NCI-H774 (cell line): ENCODE measurements at regions not wholly inside any gene's neighbourhood (a gene's known extent, or its start where the extent isn't known, plus 50 kb on each side); places are given as distances from the start of the nearest gene placed in this dataset.

Experiments used
- DNase-seq: peaks from one replicate; lab custom pipeline; 2025; lab: John Stamatoyannopoulos, UW

DNA sequence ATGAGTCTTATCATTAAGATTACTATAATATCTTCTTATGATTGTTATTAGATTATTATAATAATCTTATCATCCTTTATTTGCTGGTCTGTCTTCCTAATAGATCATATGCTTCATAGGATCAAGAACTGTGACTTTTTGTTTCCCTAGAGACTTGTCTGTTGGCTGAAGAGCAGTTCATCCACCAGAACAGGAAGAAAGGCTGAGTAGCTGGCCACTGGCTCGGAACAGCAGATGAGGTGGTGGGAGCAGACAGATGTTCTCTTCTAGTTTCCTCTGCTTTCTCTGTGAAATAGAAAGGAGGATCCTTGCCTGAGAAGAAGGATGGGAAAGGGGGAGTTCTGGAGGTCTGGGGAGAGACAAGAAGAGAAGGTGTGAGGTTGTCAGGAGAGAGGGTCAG, 120.0 kb downstream of the CCNA1 start:
- DNase-seq, result no peak

DNA sequence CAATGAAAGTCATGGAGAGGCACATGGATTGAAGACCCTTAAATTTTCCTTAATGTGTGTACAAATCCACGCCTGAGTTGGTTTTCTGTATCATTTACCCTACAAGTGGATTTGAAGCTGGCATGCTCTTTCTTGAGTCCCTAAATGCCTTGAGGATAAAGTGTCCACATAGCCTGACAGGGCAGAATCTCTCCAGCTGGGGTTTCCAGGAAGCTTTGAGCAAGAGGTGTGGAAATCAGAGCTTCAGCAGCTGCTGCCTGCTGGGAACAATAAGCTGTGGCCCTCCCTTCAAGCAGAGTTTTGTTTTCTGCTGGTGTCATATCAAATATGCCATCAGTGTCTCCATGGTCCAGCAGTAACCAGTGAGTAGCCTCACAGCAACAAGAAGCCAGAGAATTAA, 120.3 kb upstream of the SERTM1 start:
- no peak for DNase-seq

DNA sequence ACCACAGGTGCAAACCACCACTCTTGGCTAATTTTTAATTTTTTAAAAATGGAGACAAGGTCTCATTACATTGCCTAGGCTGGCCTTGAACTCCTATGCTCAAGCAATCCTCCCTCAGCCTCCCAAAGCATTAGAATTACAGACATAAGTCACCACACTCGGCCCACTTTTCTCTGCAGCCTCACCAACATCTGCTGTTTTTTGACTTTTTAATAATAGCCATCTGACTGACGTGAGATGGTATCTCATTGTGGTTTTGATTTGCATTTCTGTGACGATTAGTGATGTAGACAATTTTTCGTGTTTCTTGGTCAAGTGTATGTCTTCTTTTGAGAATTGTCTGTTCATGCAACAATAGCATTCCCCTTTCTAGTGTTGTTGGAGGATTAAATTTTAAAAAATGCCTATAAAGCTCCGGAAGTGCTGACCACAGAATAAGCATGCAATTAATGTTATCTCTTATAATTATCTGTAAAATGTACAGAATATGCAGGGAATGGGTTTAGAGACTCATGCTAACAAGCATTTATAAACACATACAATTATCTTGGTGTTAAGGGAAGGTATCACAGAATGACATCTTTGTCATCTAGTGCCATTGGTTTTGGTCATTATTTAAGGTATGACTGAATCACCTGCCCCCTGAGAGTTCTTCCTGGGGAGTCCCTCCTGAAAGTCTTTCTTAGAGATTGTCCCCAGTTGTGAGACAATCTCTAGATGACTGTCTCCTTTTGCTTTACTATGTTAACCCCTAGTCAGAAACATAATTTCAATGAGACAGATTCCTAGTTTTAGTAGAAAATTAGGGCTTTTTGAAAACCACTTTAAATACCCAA, 118.5 kb upstream of the SERTM1 start:
- no peak for DNase-seq

DNA sequence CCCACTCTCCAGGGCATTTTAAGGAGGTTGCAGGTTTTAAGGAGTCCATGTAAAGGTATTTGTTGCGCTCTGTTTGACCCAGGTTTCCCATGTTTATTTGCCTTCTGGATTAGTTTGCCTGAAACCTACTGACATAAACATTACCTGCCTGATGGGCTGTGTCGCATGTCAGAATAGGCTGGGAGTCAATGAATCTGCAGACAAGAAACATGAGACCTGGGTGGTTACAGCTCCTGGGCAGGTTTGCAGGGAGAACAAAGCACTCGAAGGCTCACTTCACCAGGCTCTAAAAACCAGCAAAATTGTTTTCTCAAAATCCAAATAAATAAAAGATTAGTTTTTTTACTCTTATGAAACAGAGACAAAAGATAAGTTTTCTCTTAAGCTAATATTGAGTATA, 114.4 kb upstream of the SERTM1 start:
- DNase-seq, result no peak

DNA sequence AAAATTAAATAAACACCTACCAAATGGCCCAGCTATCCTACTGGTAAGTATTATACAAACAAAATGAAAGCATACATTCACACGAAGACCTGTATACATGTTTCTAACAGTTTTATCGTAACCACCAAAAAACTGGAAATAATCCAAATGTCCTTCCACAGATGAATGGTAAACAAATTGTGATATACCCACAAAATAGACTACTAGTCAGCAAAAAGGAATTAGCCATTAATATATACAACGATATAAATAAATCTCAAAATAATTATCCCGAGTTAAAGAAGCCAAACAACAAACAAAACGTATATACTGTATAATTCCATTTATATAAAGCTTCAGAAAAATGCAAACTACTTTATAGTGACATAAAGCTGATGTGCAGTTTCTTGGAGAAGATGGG, 106.3 kb upstream of the SERTM1 start:
- DNase-seq, result no peak

DNA sequence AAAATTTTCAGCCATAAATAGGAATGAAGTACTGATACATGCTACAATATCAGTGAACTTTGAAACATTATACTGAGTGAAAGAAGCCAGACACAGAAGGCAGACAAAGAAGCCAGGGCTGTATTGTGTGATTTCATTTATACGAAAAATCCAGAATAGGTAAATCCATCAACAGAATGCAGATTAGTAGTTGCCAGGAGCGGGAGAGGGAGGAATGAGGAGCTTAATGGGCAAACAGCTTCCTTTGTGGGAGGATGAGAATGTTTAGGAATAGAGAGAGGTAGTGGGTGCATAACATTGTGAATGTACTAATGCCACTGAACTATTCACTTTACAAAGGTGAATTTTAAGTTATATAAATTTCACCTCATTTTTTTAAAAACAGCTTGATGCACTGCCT, 103.3 kb upstream of the SERTM1 start:
- no peak for DNase-seq

DNA sequence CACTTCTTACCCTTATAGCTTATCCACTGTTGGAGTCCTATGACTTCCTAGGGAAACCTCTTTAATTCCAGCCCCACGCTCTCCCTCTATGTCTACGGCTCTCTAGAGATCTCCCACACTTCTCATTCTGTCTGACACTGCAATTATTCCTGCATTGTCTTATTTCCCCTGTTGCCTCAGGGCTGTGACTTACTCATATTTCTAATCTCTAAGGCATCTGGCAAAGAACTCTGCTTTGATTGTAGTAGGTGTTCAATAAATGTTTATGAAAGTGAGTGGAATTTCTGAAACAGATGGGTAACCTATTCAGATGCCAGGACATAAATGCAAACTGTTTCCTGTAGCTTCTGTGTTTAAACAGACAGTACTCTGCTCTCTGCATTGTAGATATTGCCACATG, 102.4 kb upstream of the SERTM1 start:
- no peak for DNase-seq

DNA sequence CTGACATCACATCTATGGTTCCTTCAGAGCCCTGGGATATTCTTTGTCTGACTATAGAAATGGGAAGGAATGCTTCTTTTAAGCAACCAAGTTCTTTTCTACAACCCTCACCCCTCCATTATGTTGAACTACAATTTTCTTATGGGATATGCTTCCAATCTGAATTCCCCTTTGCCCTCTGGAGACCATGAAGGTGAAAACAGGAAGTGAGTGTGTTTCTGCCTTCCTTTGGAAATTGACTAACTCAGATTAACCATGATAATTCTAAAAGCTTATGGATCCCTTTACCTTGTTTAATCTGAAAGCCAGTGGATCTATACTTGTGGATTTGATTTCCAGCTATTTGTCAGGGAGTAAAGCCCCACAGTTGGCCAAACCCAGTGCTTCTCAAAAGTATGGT, 90.8 kb upstream of the SERTM1 start:
- no peak for DNase-seq

DNA sequence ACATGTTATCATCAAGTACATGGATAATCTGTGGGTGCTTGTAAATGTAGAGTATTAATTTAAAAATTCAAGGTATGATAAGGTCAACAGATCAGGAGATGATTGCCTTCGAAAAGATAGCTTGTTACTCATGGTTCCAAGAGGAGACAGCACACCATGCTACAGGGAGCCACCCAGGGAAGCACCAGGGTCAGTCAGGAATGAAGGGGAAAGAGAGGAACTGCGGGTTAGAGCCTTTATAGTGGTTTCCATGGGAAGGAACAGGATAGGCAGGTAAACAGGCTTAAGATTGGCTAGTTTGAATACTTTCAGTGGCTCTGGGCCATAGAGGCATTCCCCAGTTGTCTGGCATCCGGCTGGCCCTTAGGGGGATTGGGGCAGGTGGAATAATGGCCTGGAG, 74.2 kb upstream of the SERTM1 start:
- no peak for DNase-seq

DNA sequence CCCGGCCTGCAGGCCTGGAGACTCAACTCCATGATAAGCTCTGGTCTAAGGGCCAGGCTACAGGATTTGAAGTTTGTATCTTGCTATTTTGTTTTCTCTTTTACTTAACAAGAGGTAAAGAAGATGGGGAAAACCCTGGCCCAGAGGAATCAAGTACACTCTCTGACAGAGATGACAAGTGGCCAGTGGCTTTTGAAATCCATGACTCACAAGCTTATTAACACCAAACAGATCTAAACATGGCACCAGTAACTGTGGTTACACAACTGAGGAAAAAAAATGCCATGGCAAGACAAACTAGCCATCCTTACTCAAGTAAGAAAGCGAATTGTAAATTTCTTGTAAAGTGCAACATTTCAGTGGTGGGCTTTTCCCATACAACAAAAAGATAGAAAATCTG, 72.6 kb upstream of the SERTM1 start:
- no peak for DNase-seq

DNA sequence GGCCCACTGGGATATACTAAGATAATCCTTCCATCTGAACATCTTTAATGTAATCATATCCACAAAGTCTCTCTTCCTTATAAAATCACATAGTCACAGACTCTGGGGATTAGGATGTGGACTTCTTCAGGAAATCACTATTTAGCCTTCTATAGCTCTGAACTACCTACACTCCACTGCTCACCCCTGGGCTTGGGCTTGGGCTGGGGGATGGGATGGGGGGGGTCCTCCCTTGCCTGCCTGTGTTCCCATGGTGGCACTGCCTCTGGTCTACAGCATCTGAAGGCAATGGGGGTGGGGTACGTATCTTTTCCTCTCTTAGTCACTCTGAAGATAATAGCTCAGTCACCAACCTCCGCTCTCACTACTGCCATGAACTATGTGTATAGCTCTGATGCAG, 67.8 kb upstream of the SERTM1 start:
- DNase-seq, result no peak

DNA sequence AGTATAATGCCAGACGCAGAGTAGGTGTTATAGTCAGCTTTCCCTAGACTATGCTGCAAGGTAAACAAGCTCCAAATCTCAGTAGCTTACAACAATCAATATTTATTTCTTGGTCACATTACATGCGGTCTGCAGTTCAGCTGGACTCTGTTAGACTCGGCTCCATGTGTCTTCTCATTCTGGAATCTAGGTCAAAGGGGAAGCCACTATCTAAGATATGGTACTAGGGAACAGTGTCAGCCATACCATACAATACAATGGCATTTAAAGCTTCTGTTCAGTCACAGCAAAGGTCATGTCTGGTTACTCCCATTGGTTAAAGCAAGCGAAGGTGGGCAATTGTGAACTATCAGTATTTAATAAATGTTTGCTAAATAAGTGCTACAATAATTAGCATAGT, 65.3 kb upstream of the SERTM1 start:
- DNase-seq, result no peak

DNA sequence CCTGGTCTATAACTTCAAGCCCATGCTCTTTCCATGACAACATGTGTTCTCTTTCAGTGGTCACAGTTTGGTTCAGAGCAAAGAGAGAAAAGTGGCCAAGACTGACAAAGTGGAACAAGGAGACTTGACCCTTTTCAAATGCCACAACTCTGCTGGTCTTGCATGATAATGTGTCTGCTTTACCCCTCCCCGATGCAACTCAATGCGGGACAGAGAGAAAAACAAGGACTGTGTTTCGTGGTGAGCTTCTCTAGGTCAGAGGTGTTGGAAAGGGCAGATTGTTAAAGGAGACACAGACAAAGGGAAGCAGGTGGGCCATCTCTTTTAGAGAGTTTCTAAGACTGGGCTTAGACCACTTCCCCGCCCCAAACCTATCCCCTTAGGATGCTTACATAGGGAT, 61.6 kb upstream of the SERTM1 start:
- no peak for DNase-seq

DNA sequence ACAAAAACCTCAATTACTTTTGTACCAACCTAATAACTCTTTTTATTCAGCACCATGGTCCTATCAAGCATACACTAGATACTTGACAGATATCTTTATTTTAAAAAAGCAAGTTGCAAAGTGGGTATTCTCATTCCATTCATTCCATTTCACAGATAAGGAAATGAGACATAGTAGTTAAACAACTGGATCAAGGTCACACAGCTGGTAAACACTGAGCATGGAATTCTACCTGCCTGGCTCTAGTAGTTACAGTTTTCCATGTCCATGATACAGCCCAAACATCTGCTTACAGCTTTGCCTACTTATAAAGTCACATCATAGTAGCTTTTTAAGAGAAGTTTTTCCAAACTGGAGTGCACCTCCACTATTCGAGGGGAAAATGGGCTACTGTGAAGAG, 57.1 kb upstream of the SERTM1 start:
- no peak for DNase-seq

DNA sequence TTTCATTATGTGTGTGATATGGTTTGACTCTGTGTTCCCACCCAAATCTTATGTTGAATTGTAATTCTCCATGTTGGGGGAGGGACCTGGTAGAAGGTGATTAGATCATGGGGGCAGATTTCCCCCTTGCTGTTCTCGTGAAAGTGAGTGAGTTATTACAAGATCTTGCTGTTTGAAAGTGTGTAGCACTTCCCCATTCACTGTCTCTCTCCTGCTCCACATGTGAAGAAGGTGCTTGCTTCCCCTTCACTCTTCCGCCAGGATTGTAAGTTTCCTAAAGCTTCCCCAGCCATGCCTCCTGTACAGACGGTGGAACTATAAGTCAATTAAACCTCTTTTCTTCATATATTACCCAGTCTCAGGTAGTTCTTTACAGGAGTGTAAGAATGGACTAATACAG, 54.3 kb upstream of the SERTM1 start:
- no peak for DNase-seq
